C4-2B (cell line): ENCODE measurements at regions not wholly inside any gene's neighbourhood (a gene's known extent, or its start where the extent isn't known, plus 50 kb on each side); places are given as distances from the start of the nearest gene placed in this dataset.

Experiments
- CTCF ChIP-seq: fragments of 450-650 bp; conservative IDR thresholded peaks from 2 replicates; pipeline ENCODE4 v1.5.1; 2017; ENCODE audit warnings: mild to moderate bottlenecking
- ZFX ChIP-seq: fragments of 450-650 bp; IDR thresholded peaks from 2 replicates; pipeline ENCODE4 v1.6.1; 2017

GRCh38 chrX:142688256-142688655 is 337.5 kb upstream of the SPANXN4 start:
- no peak for TF ChIP-seq CTCF
- no peak for TF ChIP-seq ZFX
